ENCODE measurements at regions not wholly inside any gene's neighbourhood (a gene's known extent, or its start where the extent isn't known, plus 50 kb on each side); places are given as distances from the start of the nearest gene placed in this dataset.

DNA sequence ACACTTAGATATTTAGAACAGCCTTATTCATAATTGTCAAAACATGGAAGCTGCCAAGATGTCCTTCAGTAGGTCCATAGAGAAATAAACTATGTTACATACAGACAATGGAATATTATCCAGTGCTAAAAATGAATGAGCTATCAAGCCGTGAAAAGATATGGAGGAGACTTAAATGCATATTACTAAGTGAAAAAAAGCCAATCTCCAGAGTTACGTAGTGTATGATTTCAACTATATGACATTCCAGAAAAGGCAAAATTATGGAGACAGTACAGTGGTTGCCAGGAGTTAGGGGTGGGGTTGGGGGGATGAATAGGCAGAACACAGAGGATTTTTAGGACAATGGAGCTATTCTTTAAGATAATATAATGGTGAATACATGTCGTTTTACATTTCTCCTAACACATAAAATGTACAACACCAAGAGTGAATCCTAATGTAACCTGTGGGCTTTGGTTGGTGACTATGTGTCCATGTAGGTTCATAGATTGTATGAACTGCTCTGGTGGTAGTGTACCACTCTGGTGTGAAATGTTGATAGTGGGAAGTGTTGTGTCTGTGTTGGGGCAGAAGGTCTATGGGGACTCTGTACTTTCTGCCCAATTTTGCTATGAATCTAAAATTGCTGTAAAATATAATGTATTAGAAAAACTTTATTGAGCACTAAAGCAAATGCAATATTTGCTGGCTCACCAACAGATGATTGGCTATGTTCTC is 122.6 kb downstream of the USP22 start:
- TF ChIP-seq, protein P1, sequence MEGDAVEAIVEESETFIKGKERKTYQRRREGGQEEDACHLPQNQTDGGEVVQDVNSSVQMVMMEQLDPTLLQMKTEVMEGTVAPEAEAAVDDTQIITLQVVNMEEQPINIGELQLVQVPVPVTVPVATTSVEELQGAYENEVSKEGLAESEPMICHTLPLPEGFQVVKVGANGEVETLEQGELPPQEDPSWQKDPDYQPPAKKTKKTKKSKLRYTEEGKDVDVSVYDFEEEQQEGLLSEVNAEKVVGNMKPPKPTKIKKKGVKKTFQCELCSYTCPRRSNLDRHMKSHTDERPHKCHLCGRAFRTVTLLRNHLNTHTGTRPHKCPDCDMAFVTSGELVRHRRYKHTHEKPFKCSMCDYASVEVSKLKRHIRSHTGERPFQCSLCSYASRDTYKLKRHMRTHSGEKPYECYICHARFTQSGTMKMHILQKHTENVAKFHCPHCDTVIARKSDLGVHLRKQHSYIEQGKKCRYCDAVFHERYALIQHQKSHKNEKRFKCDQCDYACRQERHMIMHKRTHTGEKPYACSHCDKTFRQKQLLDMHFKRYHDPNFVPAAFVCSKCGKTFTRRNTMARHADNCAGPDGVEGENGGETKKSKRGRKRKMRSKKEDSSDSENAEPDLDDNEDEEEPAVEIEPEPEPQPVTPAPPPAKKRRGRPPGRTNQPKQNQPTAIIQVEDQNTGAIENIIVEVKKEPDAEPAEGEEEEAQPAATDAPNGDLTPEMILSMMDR (conservative IDR thresholded peaks at IDR 0.05; ENCODE audit: low read length) = no peak
- TF ChIP-seq EZH2phosphoT487 (IDR thresholded peaks at IDR 0.05; ENCODE audit: borderline replicate concordance) = no peak

All from Loucy (cell line).